SK-N-MC (cell line): ENCODE measurements at regions not wholly inside any gene's neighbourhood (a gene's known extent, or its start where the extent isn't known, plus 50 kb on each side); places are given as distances from the start of the nearest gene placed in this dataset.

Source experiments
- EZH2 ChIP-seq: fragments of 200-600 bp; sonication (generic); IDR thresholded peaks from one replicate; pipeline ENCODE4 v1.6.1; 2017; ENCODE audit warnings: antibody characterized with exemption
- FOXP2 ChIP-seq: optimal IDR thresholded peaks from 2 replicates; pipeline ENCODE3; 2011; ENCODE audit warnings: mild to moderate bottlenecking, moderate library complexity; ENCODE audit not compliant: insufficient read depth; ENCODE audit errors: extremely low read length, control extremely low read depth
- POLR2AphosphoS5 ChIP-seq: IDR thresholded peaks from 2 replicates; pipeline ENCODE4 v1.6.1; 2012; ENCODE audit warnings: mild to moderate bottlenecking, low read depth, low read length, borderline replicate concordance

- TF ChIP-seq EZH2 (no peak), POLR2AphosphoS5 (no peak), FOXP2 (no peak)
Observed at GRCh38 chr9:29958469-29958868, 2385.2 kb upstream of the C9orf72 start.
